ENCODE measurements at regions not wholly inside any gene's neighbourhood (a gene's known extent, or its start where the extent isn't known, plus 50 kb on each side); places are given as distances from the start of the nearest gene placed in this dataset.
"Not testable (repeated sequence)": the region's sequence is repeated elsewhere in the genome, so short reads cannot be mapped to it uniquely, and the experiment has no call there.

DNA sequence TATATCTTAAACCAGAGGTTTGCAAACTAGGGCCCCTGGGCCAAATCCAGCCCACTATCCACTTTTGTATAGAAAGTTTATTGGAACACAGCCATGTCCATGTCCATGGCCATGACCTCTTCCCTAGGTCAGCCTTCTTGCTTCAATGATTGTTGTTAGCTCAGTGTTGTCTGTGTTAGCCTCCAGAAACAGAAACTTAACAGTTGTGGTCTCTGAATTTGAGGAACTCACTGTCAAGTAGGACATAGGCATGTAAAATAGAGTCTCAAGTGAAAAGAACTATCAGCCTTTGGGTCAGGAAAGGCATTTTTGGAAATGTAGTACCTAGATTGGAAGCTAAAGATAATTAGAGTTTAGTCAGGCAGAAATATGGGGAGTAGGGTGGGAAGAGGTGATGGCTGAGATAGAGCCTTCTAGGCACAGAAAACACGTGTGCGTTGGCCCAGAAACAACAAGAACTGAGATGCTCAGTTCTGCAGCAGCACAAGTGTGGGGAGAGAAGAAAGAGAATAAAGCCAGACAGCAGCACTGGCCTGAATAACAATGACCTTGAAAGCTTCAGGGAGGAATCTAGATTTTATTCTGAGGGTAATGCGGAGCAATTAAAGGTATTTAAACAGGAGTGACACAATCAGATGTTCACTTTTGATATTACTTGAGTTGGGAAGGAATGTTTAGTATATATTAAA, 87.0 kb upstream of the OLIG3 start:
- no peaks in the 10 kb centered on the region for H3K36me3 ChIP-seq (ENCODE audit: control insufficient read depth in 4 of 4, insufficient read depth in 4 of 4, low read length in 3 of 4)
- peak in 2 of 3 donors; percentile 16 to 21 for DNase-seq
- ChIA-PET POLR2A (no interaction called here), CTCF (interaction anchor here (1.1 kb wide), 1 partner anchor 20 kb away, joined by 5 read pairs; no protein-coding TSS in a partner anchor)
- H3K9me3 ChIP-seq (ENCODE audit: control extremely low read depth in 1 of 5, control insufficient read depth in 4 of 5, insufficient read depth in 2 of 5, low read depth in 1 of 5, low read length in 4 of 5) = peaks cover 0 to 10% (median 0%) of the 10 kb centered on the region in 5 experiments
- no peak overlapping the region for H3K4me3 ChIP-seq (ENCODE audit: control insufficient read depth in 1 of 7, extremely low read depth in 1 of 7, insufficient read depth in 4 of 7, low read depth in 2 of 7, low read length in 6 of 7)
- 87% methylated on average over 3 of the region's 3 CpGs for WGBS (ENCODE audit: insufficient coverage)
- peaks cover 0 to 2% (median 0%) of the 10 kb centered on the region in 4 experiments for H3K4me1 ChIP-seq (ENCODE audit: control extremely low read depth in 1 of 4, control insufficient read depth in 4 of 4, insufficient read depth in 4 of 4, low read length in 3 of 4)
- no peak overlapping the region for H3K27ac ChIP-seq (ENCODE audit: insufficient read depth in 1 of 2, low read depth in 1 of 2, low read length in 2 of 2, poor library complexity in 1 of 2, severe bottlenecking in 2 of 2)
- no peaks in the 10 kb centered on the region for H3K27me3 ChIP-seq (replicated peaks in 2 of 5; ENCODE audit: control insufficient read depth in 4 of 5, insufficient read depth in 5 of 5, low read length in 4 of 5)

DNA sequence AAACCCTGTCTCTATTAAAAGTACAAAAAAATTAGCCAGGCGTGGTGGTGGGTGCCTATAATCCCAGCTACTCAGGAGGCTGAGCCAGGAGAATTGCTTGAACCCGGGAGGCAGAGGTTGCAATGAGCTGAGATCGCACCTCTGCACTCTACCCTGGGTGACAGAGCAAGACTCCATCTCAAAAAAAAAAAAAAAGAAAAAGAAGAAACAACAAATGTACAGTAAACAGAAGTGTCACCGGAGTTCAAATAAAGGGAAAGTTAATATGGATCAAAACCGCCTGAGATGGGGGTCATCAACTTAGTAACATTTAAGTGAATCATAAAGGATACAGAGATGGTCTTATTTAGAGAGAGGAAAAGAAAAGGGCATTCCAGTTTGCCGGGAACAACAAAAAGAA, 89.3 kb upstream of the OLIG3 start:
- WGBS (ENCODE audit: insufficient coverage) = 97% methylated on average over 4 of the region's 6 CpGs
- H3K27me3 ChIP-seq (replicated peaks in 2 of 5; ENCODE audit: control insufficient read depth in 4 of 5, insufficient read depth in 5 of 5, low read length in 4 of 5); H3K4me3 ChIP-seq (ENCODE audit: control insufficient read depth in 1 of 7, extremely low read depth in 1 of 7, insufficient read depth in 4 of 7, low read depth in 2 of 7, low read length in 6 of 7); H3K36me3 ChIP-seq (ENCODE audit: control insufficient read depth in 4 of 4, insufficient read depth in 4 of 4, low read length in 3 of 4); DNase-seq; H3K4me1 ChIP-seq (ENCODE audit: control extremely low read depth in 1 of 4, control insufficient read depth in 4 of 4, insufficient read depth in 4 of 4, low read length in 3 of 4); H3K27ac ChIP-seq (ENCODE audit: insufficient read depth in 1 of 2, low read depth in 1 of 2, low read length in 2 of 2, poor library complexity in 1 of 2, severe bottlenecking in 2 of 2); POLR2A ChIA-PET; CTCF ChIA-PET: not testable (repeated sequence)
- H3K9me3 ChIP-seq (ENCODE audit: control extremely low read depth in 1 of 5, control insufficient read depth in 4 of 5, insufficient read depth in 2 of 5, low read depth in 1 of 5, low read length in 4 of 5) = peaks cover 0 to 12% (median 2%) of the 10 kb centered on the region in 5 experiments

DNA sequence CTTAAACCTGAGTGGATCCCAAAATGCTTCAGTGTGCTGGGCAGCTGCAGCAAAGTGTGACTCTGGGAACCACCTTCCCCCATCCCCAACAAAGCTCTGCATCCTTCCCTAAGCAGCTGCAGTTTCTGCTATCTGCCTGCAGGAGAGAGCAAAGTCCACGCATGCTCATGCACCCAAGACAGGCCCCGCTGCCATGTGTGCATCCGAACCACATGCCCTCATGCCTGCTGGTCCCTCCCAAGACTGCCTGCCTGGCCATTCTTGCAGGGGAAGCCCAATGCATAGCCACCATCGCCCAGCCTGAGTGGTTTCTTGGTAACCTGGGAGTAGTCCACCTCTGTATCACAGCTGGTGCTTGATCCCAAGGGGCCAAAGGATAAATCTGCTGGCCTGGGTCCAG, 94.3 kb upstream of the OLIG3 start:
- DNase-seq = no peak
- no peaks in the 10 kb centered on the region for H3K36me3 ChIP-seq (ENCODE audit: control insufficient read depth in 4 of 4, insufficient read depth in 4 of 4, low read length in 3 of 4)
- H3K27ac ChIP-seq (ENCODE audit: insufficient read depth in 1 of 2, low read depth in 1 of 2, low read length in 2 of 2, poor library complexity in 1 of 2, severe bottlenecking in 2 of 2) = no peak overlapping the region
- 98% methylated on average over 4 of the region's 4 CpGs for WGBS (ENCODE audit: insufficient coverage)
- H3K4me3 ChIP-seq (ENCODE audit: control insufficient read depth in 1 of 7, extremely low read depth in 1 of 7, insufficient read depth in 4 of 7, low read depth in 2 of 7, low read length in 6 of 7) = no peak overlapping the region
- no peaks in the 10 kb centered on the region for H3K27me3 ChIP-seq (replicated peaks in 2 of 5; ENCODE audit: control insufficient read depth in 4 of 5, insufficient read depth in 5 of 5, low read length in 4 of 5)
- no peaks in the 10 kb centered on the region for H3K4me1 ChIP-seq (ENCODE audit: control extremely low read depth in 1 of 4, control insufficient read depth in 4 of 4, insufficient read depth in 4 of 4, low read length in 3 of 4)
- POLR2A ChIA-PET = no interaction called here
- CTCF ChIA-PET = interaction anchor here (1.4 to 3.1 kb wide), 2 partner anchors 11 to 16 kb away, joined by 6 to 9 read pairs; no protein-coding TSS in a partner anchor
- peaks cover 0 to 39% (median 4%) of the 10 kb centered on the region in 5 experiments for H3K9me3 ChIP-seq (ENCODE audit: control extremely low read depth in 1 of 5, control insufficient read depth in 4 of 5, insufficient read depth in 2 of 5, low read depth in 1 of 5, low read length in 4 of 5)

DNA sequence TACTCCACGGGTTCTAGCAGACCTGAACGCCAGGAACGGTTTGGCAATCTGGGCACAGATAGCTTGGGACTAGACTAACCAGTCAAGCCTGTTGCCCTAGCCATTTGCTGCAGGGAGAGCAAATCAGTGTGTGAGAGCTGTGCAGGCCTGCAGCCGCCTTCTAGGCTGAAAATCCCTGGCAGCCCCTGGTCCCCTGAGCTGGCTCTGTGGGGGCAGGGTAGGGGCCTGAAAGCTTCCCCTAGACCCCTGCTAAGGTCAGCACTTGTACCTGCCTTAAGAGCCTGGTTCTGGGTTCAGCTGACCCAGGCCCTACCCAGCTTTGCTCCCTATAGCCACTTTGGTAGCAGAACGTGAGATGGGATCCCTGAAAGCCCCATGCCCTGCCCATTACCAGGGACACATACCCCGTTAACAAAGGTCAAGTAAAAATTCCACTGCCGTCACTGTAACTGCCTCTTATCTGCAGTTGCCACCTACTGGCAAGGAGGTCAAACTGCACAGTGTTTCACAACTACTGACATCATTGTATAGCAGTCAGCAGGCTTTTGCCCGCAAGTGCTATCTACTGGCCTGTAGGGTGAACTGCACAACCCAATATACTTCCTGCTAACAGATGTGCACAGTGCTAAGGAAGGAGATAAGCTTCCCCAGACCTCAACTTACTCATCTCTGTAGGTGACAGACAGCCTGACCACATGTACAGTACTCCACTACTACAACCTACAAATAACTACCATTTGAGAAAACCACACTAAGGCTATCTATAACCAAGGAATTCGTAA, 95.1 kb upstream of the OLIG3 start:
- Histone ChIP-seq H3K9me3 (ENCODE audit: control extremely low read depth in 1 of 5, control insufficient read depth in 4 of 5, insufficient read depth in 2 of 5, low read depth in 1 of 5, low read length in 4 of 5) (peaks cover 0 to 36% (median 5%) of the 10 kb centered on the region in 5 experiments), H3K27me3 (replicated peaks in 2 of 5; ENCODE audit: control insufficient read depth in 4 of 5, insufficient read depth in 5 of 5, low read length in 4 of 5) (no peaks in the 10 kb centered on the region), H3K4me3 (ENCODE audit: control insufficient read depth in 1 of 7, extremely low read depth in 1 of 7, insufficient read depth in 4 of 7, low read depth in 2 of 7, low read length in 6 of 7) (no peak overlapping the region), H3K27ac (ENCODE audit: insufficient read depth in 1 of 2, low read depth in 1 of 2, low read length in 2 of 2, poor library complexity in 1 of 2, severe bottlenecking in 2 of 2) (no peak overlapping the region), H3K36me3 (ENCODE audit: control insufficient read depth in 4 of 4, insufficient read depth in 4 of 4, low read length in 3 of 4) (no peaks in the 10 kb centered on the region), H3K4me1 (ENCODE audit: control extremely low read depth in 1 of 4, control insufficient read depth in 4 of 4, insufficient read depth in 4 of 4, low read length in 3 of 4) (no peaks in the 10 kb centered on the region)
- peak; percentile 21 to 63 (median 47) for DNase-seq
- 88% methylated on average over 8 of the region's 9 CpGs for WGBS (ENCODE audit: insufficient coverage)
- ChIA-PET POLR2A (no interaction called here), CTCF (interaction anchor here (1.4 kb wide), 1 partner anchor 17 kb away, joined by 6 read pairs; no protein-coding TSS in a partner anchor)

DNA sequence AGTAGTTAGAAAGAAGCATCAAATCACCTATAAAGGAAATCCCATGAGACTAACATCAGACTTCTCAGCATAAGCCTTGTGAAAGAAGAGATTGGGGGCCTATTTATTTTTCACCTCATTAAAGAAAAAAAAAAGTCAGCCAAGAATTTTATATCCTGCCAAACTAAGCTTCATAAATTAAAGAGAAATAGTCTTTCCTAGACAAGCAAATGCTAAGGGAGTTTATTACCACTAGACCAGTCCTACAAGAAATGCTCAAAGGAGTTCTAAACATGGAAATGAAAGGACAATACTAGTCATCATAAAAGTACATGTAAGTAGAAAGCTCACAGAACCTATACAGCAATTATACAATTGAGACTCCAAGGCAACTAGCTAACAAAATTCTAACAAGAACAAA, 96.5 kb upstream of the OLIG3 start:
- Histone ChIP-seq H3K27ac (ENCODE audit: insufficient read depth in 1 of 2, low read depth in 1 of 2, low read length in 2 of 2, poor library complexity in 1 of 2, severe bottlenecking in 2 of 2) (no peak overlapping the region), H3K27me3 (replicated peaks in 2 of 5; ENCODE audit: control insufficient read depth in 4 of 5, insufficient read depth in 5 of 5, low read length in 4 of 5) (no peaks in the 10 kb centered on the region), H3K4me1 (ENCODE audit: control extremely low read depth in 1 of 4, control insufficient read depth in 4 of 4, insufficient read depth in 4 of 4, low read length in 3 of 4) (no peaks in the 10 kb centered on the region), H3K4me3 (ENCODE audit: control insufficient read depth in 1 of 7, extremely low read depth in 1 of 7, insufficient read depth in 4 of 7, low read depth in 2 of 7, low read length in 6 of 7) (no peak overlapping the region), H3K9me3 (ENCODE audit: control extremely low read depth in 1 of 5, control insufficient read depth in 4 of 5, insufficient read depth in 2 of 5, low read depth in 1 of 5, low read length in 4 of 5) (peaks cover 0 to 34% (median 5%) of the 10 kb centered on the region in 5 experiments), H3K36me3 (ENCODE audit: control insufficient read depth in 4 of 4, insufficient read depth in 4 of 4, low read length in 3 of 4) (no peaks in the 10 kb centered on the region)
- ChIA-PET POLR2A (no interaction called here), CTCF (no interaction called here)
- DNase-seq = no peak

DNA sequence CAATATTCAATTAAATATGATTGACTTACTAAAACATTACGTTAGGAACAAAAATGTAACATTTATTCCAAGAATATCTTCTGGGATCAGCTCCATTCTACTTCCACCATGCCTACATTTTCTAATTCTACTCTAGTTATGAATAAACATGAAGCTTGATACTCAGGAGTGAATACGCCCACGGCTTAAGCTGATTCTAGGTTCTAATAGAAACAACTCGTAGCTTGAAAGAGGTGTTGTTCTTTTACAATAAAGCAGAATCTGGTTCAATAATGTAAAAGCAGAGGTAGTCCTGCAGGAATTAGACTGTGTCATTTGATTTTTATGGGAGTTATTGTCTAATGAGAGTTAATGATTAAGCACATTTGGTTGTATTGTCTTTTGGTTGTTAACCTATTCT, 107.3 kb upstream of the OLIG3 start:
- no peak for DNase-seq
- Histone ChIP-seq H3K4me3 (ENCODE audit: control insufficient read depth in 1 of 7, extremely low read depth in 1 of 7, insufficient read depth in 4 of 7, low read depth in 2 of 7, low read length in 6 of 7) (no peak overlapping the region), H3K36me3 (ENCODE audit: control insufficient read depth in 4 of 4, insufficient read depth in 4 of 4, low read length in 3 of 4) (no peaks in the 10 kb centered on the region), H3K27me3 (replicated peaks in 2 of 5; ENCODE audit: control insufficient read depth in 4 of 5, insufficient read depth in 5 of 5, low read length in 4 of 5) (peaks cover 0 to 15% (median 3%) of the 10 kb centered on the region in 5 experiments), H3K27ac (ENCODE audit: insufficient read depth in 1 of 2, low read depth in 1 of 2, low read length in 2 of 2, poor library complexity in 1 of 2, severe bottlenecking in 2 of 2) (no peak overlapping the region), H3K4me1 (ENCODE audit: control extremely low read depth in 1 of 4, control insufficient read depth in 4 of 4, insufficient read depth in 4 of 4, low read length in 3 of 4) (no peaks in the 10 kb centered on the region), H3K9me3 (ENCODE audit: control extremely low read depth in 1 of 5, control insufficient read depth in 4 of 5, insufficient read depth in 2 of 5, low read depth in 1 of 5, low read length in 4 of 5) (peaks cover 0 to 2% (median 0%) of the 10 kb centered on the region in 5 experiments)
- CTCF ChIA-PET = interaction anchor here (0.8 kb wide), 1 partner anchor 20 kb away, joined by 5 read pairs; no protein-coding TSS in a partner anchor
- WGBS (ENCODE audit: insufficient coverage) = 33% methylated on average over 1 of the region's 4 CpGs
- POLR2A ChIA-PET = interaction anchor here (0.5 kb wide), 1 partner anchor 590 kb away, joined by 3 read pairs; no protein-coding TSS in a partner anchor

All from common myeloid progenitor, CD34-positive (primary cell).